OCI-LY7 (cell line): ENCODE measurements at regions not wholly inside any gene's neighbourhood (a gene's known extent, or its start where the extent isn't known, plus 50 kb on each side); places are given as distances from the start of the nearest gene placed in this dataset.

Experiments used
- BruUV-seq: library from RNA; stranded (reverse); fragments of 400-500 nt; replicated peaks from 2 replicates; lab custom pipeline; 2021; lab: Mats Ljungman, UMichigan
- CTCF ChIA-PET: fragments of 300-600 bp; sonication (Branson Sonifier 250); formaldehyde crosslinking; loops from one replicate; lab custom pipeline; 2022; ENCODE audit warnings: antibody characterized with exemption; ENCODE audit not compliant: unreplicated experiment; lab: Charles Lee
- POLR2A ChIA-PET: fragments of 300-600 bp; sonication (Branson Sonifier 250); formaldehyde crosslinking; loops from one replicate; lab custom pipeline; 2022; ENCODE audit warnings: antibody characterized with exemption; lab: Charles Lee
- DNase-seq: peaks from one replicate; pipeline ENCODE4 v3.0.0-alpha.2; 2015; ENCODE audit warnings: low spot score
- H2AFZ ChIP-seq: fragments of 200-600 bp; sonication (generic), shearing (Covaris generic); 2 replicates; pipeline ENCODE4 v1.6.1; 2014; ENCODE audit warnings: mild to moderate bottlenecking, antibody characterized with exemption, low read length, moderate library complexity
- H3K27ac ChIP-seq: fragments of 200-600 bp; sonication (generic); 2 replicates; pipeline ENCODE4 v1.5.1; 2014; ENCODE audit warnings: mixed run types, low read depth, mild to moderate bottlenecking, moderate library complexity, low read length, inconsistent platforms; ENCODE audit not compliant: poor library complexity, severe bottlenecking
- H3K36me3 ChIP-seq: fragments of 200-600 bp; sonication (generic); 2 replicates; pipeline ENCODE4 v1.6.1; 2014; ENCODE audit warnings: mild to moderate bottlenecking, antibody characterized with exemption, low read length, moderate library complexity, mixed read lengths; ENCODE audit not compliant: insufficient read depth
- H3K4me1 ChIP-seq: fragments of 200-600 bp; sonication (generic); 2 replicates; pipeline ENCODE4 v1.5.1; 2014; ENCODE audit warnings: mild to moderate bottlenecking, low read length; ENCODE audit not compliant: insufficient read depth, poor library complexity, severe bottlenecking
- H3K4me2 ChIP-seq: fragments of 200-600 bp; sonication (generic); 2 replicates; pipeline ENCODE4 v1.6.1; 2014; ENCODE audit warnings: mild to moderate bottlenecking, low read length
- H3K4me3 ChIP-seq: fragments of 200-600 bp; sonication (generic); 2 replicates; pipeline ENCODE4 v1.5.1; 2014; ENCODE audit warnings: mild to moderate bottlenecking, low read depth, low read length; ENCODE audit not compliant: poor library complexity, severe bottlenecking
- H3K79me2 ChIP-seq: fragments of 200-600 bp; sonication (generic); 2 replicates; pipeline ENCODE4 v1.6.1; 2016; ENCODE audit warnings: low read depth, mild to moderate bottlenecking, low read length, moderate library complexity, mixed read lengths; ENCODE audit not compliant: insufficient read depth
- H3K9me2 ChIP-seq: fragments of 200-600 bp; sonication (generic); 2 replicates; pipeline ENCODE4 v1.6.1; 2016; ENCODE audit warnings: mild to moderate bottlenecking, low read length, mixed read lengths; ENCODE audit not compliant: insufficient read depth
- H3K9me3 ChIP-seq: fragments of 200-600 bp; sonication (generic); 2 replicates; pipeline ENCODE4 v1.6.1; 2014; ENCODE audit warnings: mild to moderate bottlenecking, mixed run types, low read length, mixed read lengths
- H4K20me1 ChIP-seq: fragments of 200-600 bp; sonication (generic); 2 replicates; pipeline ENCODE4 v1.6.1; 2014; ENCODE audit warnings: mild to moderate bottlenecking, antibody characterized with exemption, low read length, moderate library complexity, mixed read lengths; ENCODE audit not compliant: insufficient read depth
- EZH2phosphoT487 ChIP-seq: fragments of 200-600 bp; sonication (generic); IDR thresholded peaks from 2 replicates; pipeline ENCODE4 v1.6.1; 2018; ENCODE audit warnings: low read depth, borderline replicate concordance, mild to moderate bottlenecking, mixed run types, antibody characterized with exemption, low read length, moderate library complexity, mixed read lengths
- intact Hi-C: fragments of 100-400 bp; cut with micrococcal nuclease; formaldehyde crosslinking; loops from one replicate; pipeline ENCODE4 v1.10.0; 2022; ENCODE audit not compliant: unreplicated experiment
- TF ChIP-seq, protein P1 (sequence below): fragments of 200-600 bp; sonication (generic); conservative IDR thresholded peaks from 2 replicates; pipeline ENCODE4 v1.5.1; 2014; ENCODE audit warnings: mild to moderate bottlenecking, antibody characterized with exemption, low read length, moderate library complexity, mixed read lengths

DNA sequence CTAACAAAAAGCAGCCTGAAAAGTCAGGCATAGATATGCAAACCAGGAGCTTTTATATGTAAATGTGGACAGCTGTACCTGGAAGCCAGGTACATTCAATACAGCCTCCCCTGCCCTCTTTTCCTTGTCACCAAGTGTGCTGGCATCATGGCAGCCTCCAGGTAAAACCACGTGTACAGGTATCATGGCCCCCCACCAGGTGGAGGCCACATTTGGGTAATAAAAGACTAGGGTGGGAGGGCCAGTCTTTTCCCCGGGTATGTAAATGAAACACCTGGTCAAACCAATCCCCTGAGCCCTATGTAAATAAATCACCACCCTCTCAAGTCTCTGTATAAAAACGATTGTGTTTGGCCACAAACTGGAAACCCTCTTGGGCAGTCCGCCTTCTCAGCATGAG, 226.4 kb upstream of the GOT2 start:
- Histone ChIP-seq H3K9me2 (no peaks in the 10 kb centered on the region), H4K20me1 (no peaks in the 10 kb centered on the region), H3K79me2 (no peaks in the 10 kb centered on the region), H3K4me3 (no peak overlapping the region), H3K4me1 (no peaks in the 10 kb centered on the region), H3K27ac (no peak overlapping the region), H3K9me3 (no peaks in the 10 kb centered on the region), H2AFZ (no peak overlapping the region), H3K4me2 (no peak overlapping the region), H3K36me3 (no peaks in the 10 kb centered on the region)
- intact Hi-C loops = no loop called here
- no peak for DNase-seq
- TF ChIP-seq, protein P1, sequence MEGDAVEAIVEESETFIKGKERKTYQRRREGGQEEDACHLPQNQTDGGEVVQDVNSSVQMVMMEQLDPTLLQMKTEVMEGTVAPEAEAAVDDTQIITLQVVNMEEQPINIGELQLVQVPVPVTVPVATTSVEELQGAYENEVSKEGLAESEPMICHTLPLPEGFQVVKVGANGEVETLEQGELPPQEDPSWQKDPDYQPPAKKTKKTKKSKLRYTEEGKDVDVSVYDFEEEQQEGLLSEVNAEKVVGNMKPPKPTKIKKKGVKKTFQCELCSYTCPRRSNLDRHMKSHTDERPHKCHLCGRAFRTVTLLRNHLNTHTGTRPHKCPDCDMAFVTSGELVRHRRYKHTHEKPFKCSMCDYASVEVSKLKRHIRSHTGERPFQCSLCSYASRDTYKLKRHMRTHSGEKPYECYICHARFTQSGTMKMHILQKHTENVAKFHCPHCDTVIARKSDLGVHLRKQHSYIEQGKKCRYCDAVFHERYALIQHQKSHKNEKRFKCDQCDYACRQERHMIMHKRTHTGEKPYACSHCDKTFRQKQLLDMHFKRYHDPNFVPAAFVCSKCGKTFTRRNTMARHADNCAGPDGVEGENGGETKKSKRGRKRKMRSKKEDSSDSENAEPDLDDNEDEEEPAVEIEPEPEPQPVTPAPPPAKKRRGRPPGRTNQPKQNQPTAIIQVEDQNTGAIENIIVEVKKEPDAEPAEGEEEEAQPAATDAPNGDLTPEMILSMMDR = no peak
- TF ChIP-seq EZH2phosphoT487 = no peak
- ChIA-PET CTCF (no interaction called here), POLR2A (interaction anchor here (0.5 kb wide), 1 partner anchor 173 kb away, joined by 3 read pairs; no protein-coding TSS in a partner anchor)
- BruUV-seq = no TSS peak

DNA sequence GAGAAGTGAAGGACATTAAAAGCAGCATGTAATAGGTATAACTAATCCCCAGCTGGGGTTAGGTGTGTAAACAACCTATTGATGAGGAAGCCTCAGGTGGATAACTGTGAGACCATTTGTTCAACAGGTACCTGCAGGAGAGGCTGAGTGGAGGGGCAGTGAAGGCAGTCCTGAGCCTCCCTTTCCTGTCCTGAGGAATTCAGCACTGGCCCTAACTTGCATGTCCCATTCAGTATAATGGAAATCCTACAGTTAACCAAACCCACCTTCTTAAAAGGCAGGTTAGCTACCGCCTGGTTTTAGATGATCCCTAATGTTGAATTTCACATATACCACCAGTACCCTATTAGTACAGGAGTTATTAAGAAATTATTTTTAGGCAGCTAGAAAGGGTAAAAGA, 225.9 kb upstream of the GOT2 start:
- H3K4me3 ChIP-seq = no peak overlapping the region
- no peaks in the 10 kb centered on the region for H4K20me1 ChIP-seq
- H3K9me2 ChIP-seq = no peaks in the 10 kb centered on the region
- no peak for DNase-seq
- H3K79me2 ChIP-seq = no peaks in the 10 kb centered on the region
- intact Hi-C loops = no loop called here
- CTCF ChIA-PET = no interaction called here
- no TSS peak for BruUV-seq
- H3K4me2 ChIP-seq = no peak overlapping the region
- TF ChIP-seq, protein P1 = no peak
- no peak for TF ChIP-seq EZH2phosphoT487
- H3K9me3 ChIP-seq = no peaks in the 10 kb centered on the region
- POLR2A ChIA-PET = no interaction called here
- H3K27ac ChIP-seq = no peak overlapping the region
- H3K36me3 ChIP-seq = no peaks in the 10 kb centered on the region
- no peak overlapping the region for H2AFZ ChIP-seq
- H3K4me1 ChIP-seq = no peaks in the 10 kb centered on the region

DNA sequence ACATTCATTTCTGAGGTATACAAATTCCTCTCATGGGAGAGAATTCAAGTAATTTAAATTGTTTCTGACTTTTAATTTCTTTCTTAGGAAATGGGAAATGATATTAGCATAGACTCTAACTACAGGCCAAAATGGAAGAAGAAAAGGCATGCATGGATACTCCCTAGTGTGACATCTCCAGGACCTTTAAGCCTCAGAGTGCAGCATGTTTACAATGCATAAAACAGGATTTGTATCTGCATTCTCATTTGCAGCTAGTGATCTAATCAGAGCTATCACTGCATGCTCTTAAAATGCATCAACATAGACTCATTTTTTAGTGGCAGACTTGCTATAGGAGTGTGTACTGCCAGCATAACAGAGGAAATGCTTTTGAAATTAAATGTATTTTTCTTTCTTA, 224.6 kb upstream of the GOT2 start:
- TF ChIP-seq EZH2phosphoT487 = no peak
- TF ChIP-seq, protein P1 = no peak
- intact Hi-C loops = no loop called here
- CTCF ChIA-PET = no interaction called here

More for the DNA sequence above, 224.6 kb upstream of the GOT2 start:
- no TSS peak for BruUV-seq
- Histone ChIP-seq H4K20me1 (no peaks in the 10 kb centered on the region), H3K27ac (no peak overlapping the region), H3K4me1 (no peaks in the 10 kb centered on the region), H3K9me2 (no peaks in the 10 kb centered on the region), H3K36me3 (no peaks in the 10 kb centered on the region), H3K9me3 (no peaks in the 10 kb centered on the region), H2AFZ (no peak overlapping the region), H3K4me3 (no peak overlapping the region), H3K79me2 (no peaks in the 10 kb centered on the region), H3K4me2 (no peak overlapping the region)
- no peak for DNase-seq
- POLR2A ChIA-PET = interaction anchor here (1.4 to 1.8 kb wide), 2 partner anchors 12 to 17 kb away, joined by 3 to 4 read pairs; no protein-coding TSS in a partner anchor
